AG04450 (cell line): ENCODE measurements at regions not wholly inside any gene's neighbourhood (a gene's known extent, or its start where the extent isn't known, plus 50 kb on each side); places are given as distances from the start of the nearest gene placed in this dataset.

ENCODE experiments used
- CTCF ChIA-PET: fragments of 300-600, 350-600 bp; formaldehyde crosslinking; extraction: SDS; loops from one replicate; lab custom pipeline; 2022; ENCODE audit warnings: antibody characterized with exemption, inconsistent platforms; lab: Charles Lee
- POLR2A ChIA-PET: fragments of 350-600 bp; formaldehyde crosslinking; extraction: SDS; loops from one replicate; lab custom pipeline; 2021; ENCODE audit warnings: antibody characterized with exemption, inconsistent platforms; lab: Yijun Ruan, JAX
- DNase-seq: peaks from one replicate; pipeline ENCODE4 v3.0.0-alpha.2; 2011; ENCODE audit warnings: low read depth, low spot score
- H3K27ac ChIP-seq: one replicate; pipeline ENCODE4 v1.5.1; 2012; ENCODE audit warnings: low read depth, low read length, control low read depth
- H3K27me3 ChIP-seq: one replicate; pipeline ENCODE4 v1.6.0; 2012; ENCODE audit warnings: low read length; ENCODE audit not compliant: control insufficient read depth, insufficient read depth
- H3K4me3 ChIP-seq: 2 replicates; pipeline ENCODE4 v1.5.1; 2011; ENCODE audit warnings: mild to moderate bottlenecking, low read depth, low read length, control low read depth
- H3K9me3 ChIP-seq: 2 replicates; pipeline ENCODE4 v1.5.1; 2012; ENCODE audit warnings: low read length; ENCODE audit not compliant: control insufficient read depth, insufficient read depth
- TF ChIP-seq, protein P1 (sequence below): IDR thresholded peaks from 2 replicates; pipeline ENCODE4 v1.5.1; 2011; ENCODE audit warnings: low read depth, low read length, control low read depth, inconsistent platforms

DNA sequence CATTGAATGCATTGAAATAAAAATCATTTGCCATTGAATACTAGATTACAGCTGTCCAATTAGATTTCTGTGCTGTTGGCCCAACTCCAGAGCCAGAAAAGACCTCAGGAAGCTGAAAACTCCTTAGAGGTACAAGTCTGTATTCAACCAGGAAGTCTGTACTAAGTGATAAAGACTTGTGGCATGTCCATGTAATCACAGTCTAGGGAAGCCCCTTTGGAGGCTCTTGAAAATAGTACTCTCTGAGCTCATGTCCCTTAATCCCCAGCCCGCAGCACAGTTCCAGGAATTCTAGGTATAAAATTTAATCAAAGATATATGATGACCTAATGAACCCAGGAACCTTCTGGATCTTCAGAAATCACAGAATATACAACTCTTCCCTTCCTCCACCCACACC lies 279.4 kb downstream of the RSL24D1 start:
- Histone ChIP-seq H3K27ac (no peak overlapping the region), H3K4me3 (no peak overlapping the region), H3K27me3 (no peaks in the 10 kb centered on the region), H3K9me3 (peaks cover 4% of the 10 kb centered on the region; the same call in 1 of the 2 replicates)
- ChIA-PET POLR2A (no interaction called here), CTCF (interaction anchor here (0.6 kb wide), 1 partner anchor 837 kb away, joined by 3 read pairs; no protein-coding TSS in a partner anchor)
- DNase-seq, result no peak
- TF ChIP-seq, protein P1, sequence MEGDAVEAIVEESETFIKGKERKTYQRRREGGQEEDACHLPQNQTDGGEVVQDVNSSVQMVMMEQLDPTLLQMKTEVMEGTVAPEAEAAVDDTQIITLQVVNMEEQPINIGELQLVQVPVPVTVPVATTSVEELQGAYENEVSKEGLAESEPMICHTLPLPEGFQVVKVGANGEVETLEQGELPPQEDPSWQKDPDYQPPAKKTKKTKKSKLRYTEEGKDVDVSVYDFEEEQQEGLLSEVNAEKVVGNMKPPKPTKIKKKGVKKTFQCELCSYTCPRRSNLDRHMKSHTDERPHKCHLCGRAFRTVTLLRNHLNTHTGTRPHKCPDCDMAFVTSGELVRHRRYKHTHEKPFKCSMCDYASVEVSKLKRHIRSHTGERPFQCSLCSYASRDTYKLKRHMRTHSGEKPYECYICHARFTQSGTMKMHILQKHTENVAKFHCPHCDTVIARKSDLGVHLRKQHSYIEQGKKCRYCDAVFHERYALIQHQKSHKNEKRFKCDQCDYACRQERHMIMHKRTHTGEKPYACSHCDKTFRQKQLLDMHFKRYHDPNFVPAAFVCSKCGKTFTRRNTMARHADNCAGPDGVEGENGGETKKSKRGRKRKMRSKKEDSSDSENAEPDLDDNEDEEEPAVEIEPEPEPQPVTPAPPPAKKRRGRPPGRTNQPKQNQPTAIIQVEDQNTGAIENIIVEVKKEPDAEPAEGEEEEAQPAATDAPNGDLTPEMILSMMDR, result no peak

DNA sequence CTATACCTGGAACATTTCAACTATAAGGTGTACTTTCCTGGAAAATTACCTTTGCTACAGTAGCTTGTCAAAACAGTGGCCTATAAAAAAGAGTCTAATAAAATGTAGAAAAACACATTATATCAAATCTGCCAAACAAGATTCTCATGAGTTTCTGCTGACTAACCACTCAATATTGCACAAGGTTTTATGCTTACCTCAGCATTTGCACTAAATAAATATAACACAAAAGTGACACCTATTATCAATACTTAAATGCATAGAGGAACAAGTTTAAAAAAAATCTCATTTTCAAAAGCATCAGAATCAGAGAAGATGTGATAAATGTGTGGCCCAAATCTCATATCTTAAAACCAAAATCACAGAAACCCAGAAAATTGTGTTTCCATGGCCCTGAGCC lies 281.4 kb downstream of the RSL24D1 start:
- no peak overlapping the region for H3K27ac ChIP-seq

DNA sequence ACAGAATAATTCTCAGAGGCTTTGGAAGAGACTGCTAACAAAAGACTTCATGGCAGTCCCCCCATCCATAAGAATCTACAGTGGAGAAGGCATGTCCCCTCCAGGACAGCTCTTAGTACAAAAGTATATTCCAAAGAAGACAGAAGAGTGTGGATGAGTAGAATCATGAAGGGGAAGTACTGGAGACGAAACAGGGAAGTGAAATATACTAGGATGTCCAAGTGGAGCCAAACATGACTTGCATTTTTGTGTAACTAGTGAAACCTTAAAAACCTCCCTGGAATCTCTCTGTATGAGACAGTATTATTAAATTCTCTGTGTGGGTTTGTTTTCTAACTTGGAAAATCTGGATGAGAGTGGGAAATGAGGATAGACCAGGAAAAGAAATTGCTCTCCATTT lies 312.4 kb downstream of the RSL24D1 start:
- Histone ChIP-seq H3K27me3 (no peaks in the 10 kb centered on the region), H3K4me3 (no peak overlapping the region), H3K9me3 (peaks cover 7% of the 10 kb centered on the region), H3K27ac (no peak overlapping the region)
- CTCF ChIA-PET, result no interaction called here
- no peak for DNase-seq
- POLR2A ChIA-PET, result no interaction called here
- TF ChIP-seq, protein P1, result no peak

More for the DNA sequence above, 281.4 kb downstream of the RSL24D1 start:
- Histone ChIP-seq H3K4me3 (no peak overlapping the region), H3K27me3 (no peaks in the 10 kb centered on the region), H3K9me3 (peaks cover 4% of the 10 kb centered on the region; the same call in 1 of the 2 replicates)
- TF ChIP-seq, protein P1, result no peak
- CTCF ChIA-PET, result no interaction called here
- POLR2A ChIA-PET, result no interaction called here
- no peak for DNase-seq

DNA sequence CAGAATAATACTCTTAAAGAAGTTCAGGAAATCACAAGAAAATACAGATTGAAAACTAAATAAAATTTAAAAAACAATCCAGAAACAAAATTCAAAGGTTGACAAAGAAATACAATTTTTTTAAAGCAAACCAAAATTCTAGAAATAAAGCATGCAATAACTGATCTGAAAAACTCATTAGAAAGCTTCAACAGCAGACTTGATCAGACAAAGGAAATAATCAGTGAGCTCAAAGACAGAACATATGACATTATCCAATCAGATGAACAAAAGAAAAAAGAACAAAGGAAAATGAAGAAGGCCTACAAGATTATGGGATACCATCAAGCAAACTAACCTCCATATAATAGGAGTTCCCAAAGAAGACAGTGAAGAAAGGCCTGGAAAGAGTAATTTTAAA lies 336.8 kb downstream of the RSL24D1 start:
- POLR2A ChIA-PET, result no interaction called here
- TF ChIP-seq, protein P1, result no peak
- no peak for DNase-seq
- CTCF ChIA-PET, result no interaction called here
- no peak overlapping the region for H3K27ac ChIP-seq
- H3K27me3 ChIP-seq, result no peaks in the 10 kb centered on the region
- no peak overlapping the region for H3K4me3 ChIP-seq
- peaks cover 8% of the 10 kb centered on the region for H3K9me3 ChIP-seq

DNA sequence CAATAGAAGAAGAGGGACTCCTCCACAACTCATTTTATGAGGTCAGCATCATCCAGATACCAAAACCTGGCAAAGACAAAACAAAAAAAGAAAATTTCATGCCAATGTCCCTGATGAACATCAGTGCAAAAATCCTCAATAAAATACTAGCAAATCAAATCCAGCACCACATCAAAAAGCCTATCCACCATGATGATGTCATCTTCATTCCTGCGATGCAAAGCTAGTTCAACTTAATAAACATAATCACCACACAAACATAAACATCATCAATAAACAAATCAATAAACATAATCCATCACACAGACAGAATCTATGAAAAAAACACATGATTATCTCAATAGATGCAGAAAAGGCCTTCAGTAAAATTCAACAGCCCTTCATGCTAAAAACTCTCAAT lies 342.1 kb downstream of the RSL24D1 start:
- Histone ChIP-seq H3K4me3 (no peak overlapping the region), H3K27ac (no peak overlapping the region), H3K27me3 (no peaks in the 10 kb centered on the region), H3K9me3 (peaks cover 17% of the 10 kb centered on the region)
- TF ChIP-seq, protein P1, result no peak
- ChIA-PET POLR2A (no interaction called here), CTCF (no interaction called here)
- no peak for DNase-seq
